GM18867 (cell line): ENCODE measurements at regions not wholly inside any gene's neighbourhood (a gene's known extent, or its start where the extent isn't known, plus 50 kb on each side); places are given as distances from the start of the nearest gene placed in this dataset.
A peak's percentile ranks its signal among the peaks of the same experiment; 100 is the strongest.
"Not testable (repeated sequence)": the region's sequence is repeated elsewhere in the genome, so short reads cannot be mapped to it uniquely, and the experiment has no call there.

Experiments used
- ATAC-seq: cut with Tn5 transposase; IDR thresholded peaks from one replicate; pipeline ENCODE4 v1.9.1; 2021; ENCODE audit warnings: mild to moderate bottlenecking, moderate library complexity; ENCODE audit not compliant: unreplicated experiment

GRCh38 chr2:89795530-89795929, 1104.1 kb downstream of the RPIA start:
- not testable (repeated sequence) for ATAC-seq

- ATAC-seq = no peak
Measured at GRCh38 chr2:89797320-89798038, 1106.0 kb downstream of the RPIA start.

- ATAC-seq = not testable (repeated sequence)
Measured at GRCh38 chr2:89801207-89801606, 1109.7 kb downstream of the RPIA start.

GRCh38 chr2:89806363-89806762, 1114.9 kb downstream of the RPIA start:
- ATAC-seq = not testable (repeated sequence)

- ATAC-seq = no peak
Measured at GRCh38 chr2:89811295-89811694, 1119.8 kb downstream of the RPIA start.

- ATAC-seq = not testable (repeated sequence)
Measured at GRCh38 chr2:89811910-89812309, 1120.4 kb downstream of the RPIA start.

- not testable (repeated sequence) for ATAC-seq
Measured at GRCh38 chr2:89814359-89814758, 1122.9 kb downstream of the RPIA start.

GRCh38 chr2:89818873-89819272, 1127.4 kb downstream of the RPIA start:
- ATAC-seq = no peak

- ATAC-seq = no peak
Measured at GRCh38 chr2:89819809-89820208, 1128.3 kb downstream of the RPIA start.

- ATAC-seq = no peak
Measured at GRCh38 chr2:89820248-89820647, 1128.8 kb downstream of the RPIA start.

GRCh38 chr2:89821455-89821945, 1130.0 kb downstream of the RPIA start:
- no peak for ATAC-seq

- ATAC-seq = not testable (repeated sequence)
Measured at GRCh38 chr2:89822342-89822741, 1130.9 kb downstream of the RPIA start.

- no peak for ATAC-seq
Measured at GRCh38 chr2:89823556-89823955, 1132.1 kb downstream of the RPIA start.

GRCh38 chr2:89825034-89825433, 1133.6 kb downstream of the RPIA start:
- ATAC-seq = no peak

GRCh38 chr2:89826741-89827140, 1135.3 kb downstream of the RPIA start:
- not testable (repeated sequence) for ATAC-seq

GRCh38 chr2:89827829-89828228, 1136.4 kb downstream of the RPIA start:
- not testable (repeated sequence) for ATAC-seq

GRCh38 chr2:89828416-89828815, 1136.9 kb downstream of the RPIA start:
- ATAC-seq = not testable (repeated sequence)

GRCh38 chr2:89828961-89829631, 1137.6 kb downstream of the RPIA start:
- ATAC-seq = peak; percentile 27

- peak; percentile 18 for ATAC-seq
Measured at GRCh38 chr2:89829828-89830227, 1138.4 kb downstream of the RPIA start.

- peak; percentile 44 for ATAC-seq
Measured at GRCh38 chr2:89830341-89831218, 1139.1 kb downstream of the RPIA start.
